GM23338 (cell line): ENCODE measurements at regions not wholly inside any gene's neighbourhood (a gene's known extent, or its start where the extent isn't known, plus 50 kb on each side); places are given as distances from the start of the nearest gene placed in this dataset.
"Not testable (repeated sequence)": the region's sequence is repeated elsewhere in the genome, so short reads cannot be mapped to it uniquely, and the experiment has no call there.

Experiments
- ATAC-seq: fragments of 200-7000 bp; cut with Tn5 transposase; 3 replicates; pipeline ENCODE4 v1.9.1; 2020
- DNase-seq: peaks from one replicate; pipeline ENCODE4 v3.0.0-alpha.2; 2015; ENCODE audit warnings: low spot score
- H2AFZ ChIP-seq: fragments of 200-600 bp; sonication (generic); 2 replicates; pipeline ENCODE4 v1.8.0; 2016; ENCODE audit warnings: antibody characterized with exemption, mild to moderate bottlenecking, moderate library complexity
- H3F3A ChIP-seq: fragments of 200-600 bp; sonication (generic); replicated peaks from 2 replicates; pipeline ENCODE4 v1.8.0; 2017; ENCODE audit warnings: antibody characterized with exemption, mixed run types, low read depth
- H3K27ac ChIP-seq: fragments of 200-600 bp; sonication (generic); 2 replicates; pipeline ENCODE4 v1.6.1; 2016; ENCODE audit warnings: low read depth
- H3K27me3 ChIP-seq: fragments of 200-600 bp; sonication (generic); 2 replicates; pipeline ENCODE4 v1.8.0; 2016; ENCODE audit warnings: mild to moderate bottlenecking, mixed run types, moderate library complexity; ENCODE audit not compliant: insufficient read depth
- H3K36me3 ChIP-seq: fragments of 200-600 bp; sonication (generic); 2 replicates; pipeline ENCODE4 v1.8.0; 2016; ENCODE audit warnings: mild to moderate bottlenecking; ENCODE audit not compliant: insufficient read depth
- H3K4me1 ChIP-seq: fragments of 200-600 bp; sonication (generic); 2 replicates; pipeline ENCODE4 v1.8.0; 2016; ENCODE audit warnings: mild to moderate bottlenecking, moderate library complexity; ENCODE audit not compliant: insufficient read depth
- H3K4me2 ChIP-seq: fragments of 200-600 bp; sonication (generic); 2 replicates; pipeline ENCODE4 v1.7.1; 2017; ENCODE audit warnings: mixed run types
- H3K4me3 ChIP-seq: fragments of 200-600 bp; sonication (generic); 2 replicates; pipeline ENCODE4 v1.6.1; 2016; ENCODE audit warnings: mixed run types
- H3K79me2 ChIP-seq: fragments of 200-600 bp; sonication (generic); replicated peaks from 2 replicates; pipeline ENCODE4 v1.8.0; 2017; ENCODE audit warnings: mild to moderate bottlenecking; ENCODE audit not compliant: insufficient read depth
- H3K9me2 ChIP-seq: fragments of 200-600 bp; sonication (generic); 2 replicates; pipeline ENCODE4 v1.8.0; 2017; ENCODE audit not compliant: insufficient read depth
- H4K20me1 ChIP-seq: fragments of 200-600 bp; sonication (generic); replicated peaks from 2 replicates; pipeline ENCODE4 v1.8.0; 2017; ENCODE audit warnings: mild to moderate bottlenecking; ENCODE audit not compliant: insufficient read depth
- H3K27ac Mint-ChIP-seq: 2 replicates; pipeline ENCODE4 v1.8.0; 2020; ENCODE audit warnings: inconsistent platforms, mild to moderate bottlenecking, moderate library complexity, mixed read lengths
- H3K27me3 Mint-ChIP-seq: 3 replicates; pipeline ENCODE4 v1.8.0; 2022; ENCODE audit warnings: low read depth, mild to moderate bottlenecking, moderate library complexity, mixed read lengths, inconsistent platforms; ENCODE audit not compliant: insufficient read depth, poor library complexity
- H3K36me3 Mint-ChIP-seq: 3 replicates; pipeline ENCODE4 v1.8.0; 2021; ENCODE audit warnings: low read depth, mild to moderate bottlenecking, inconsistent platforms, moderate library complexity, mixed read lengths
- H3K4me1 Mint-ChIP-seq: 3 replicates; pipeline ENCODE4 v1.8.0; 2020; ENCODE audit warnings: mild to moderate bottlenecking, inconsistent platforms, mixed read lengths
- H3K4me3 Mint-ChIP-seq: 3 replicates; pipeline ENCODE4 v1.8.0; 2021; ENCODE audit warnings: moderate library complexity, mild to moderate bottlenecking, inconsistent platforms, mixed read lengths
- H3K9me3 Mint-ChIP-seq: 3 replicates; pipeline ENCODE4 v1.8.0; 2020; ENCODE audit warnings: moderate library complexity, mild to moderate bottlenecking, inconsistent platforms, mixed read lengths
- EZH2phosphoT487 ChIP-seq: fragments of 200-600 bp; sonication (generic); IDR thresholded peaks from one replicate; pipeline ENCODE4 v1.8.1; 2018; ENCODE audit warnings: antibody characterized with exemption; ENCODE audit not compliant: unreplicated experiment
- NANOG ChIP-seq: IDR thresholded peaks from 2 replicates; pipeline ENCODE4 v1.6.1; 2016; ENCODE audit warnings: antibody characterized with exemption, borderline replicate concordance
- ZNF462 ChIP-seq: fragments of 250-450 bp; sonication (Bioruptor Pico); IDR thresholded peaks from 2 replicates; pipeline ENCODE4 v1.5.0; 2020; ENCODE audit warnings: mild to moderate bottlenecking, moderate library complexity

- no peak for TF ChIP-seq ZNF462 (CRISPR knock-in tag)
- TF ChIP-seq NANOG = no peak
These were observed 1162.4 kb downstream of the SLC16A7 start (continued) for GRCh38 chr12:60758224-60758623.

DNA sequence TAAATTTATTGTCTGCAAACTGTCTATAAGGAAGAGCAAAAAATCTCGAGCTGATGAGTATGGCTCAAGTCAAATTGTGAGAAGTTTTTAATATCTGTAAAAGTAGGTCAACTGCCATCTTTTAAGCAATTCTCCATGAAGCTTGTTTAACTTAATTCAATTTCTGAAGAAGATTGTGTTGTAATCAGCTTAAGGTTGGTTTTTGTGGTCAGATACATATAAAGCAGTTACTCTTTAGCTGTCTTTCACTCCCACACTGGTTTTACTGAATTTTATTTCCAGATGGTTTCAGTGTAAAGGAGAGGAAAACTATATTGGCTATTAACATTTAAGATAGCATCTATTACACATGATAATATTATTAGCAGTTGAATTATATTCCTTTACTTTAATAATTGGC lies 1165.1 kb downstream of the SLC16A7 start:
- Mint-ChIP-seq H3K27me3 (peaks cover 1% of the 10 kb centered on the region), H3K4me1 (no peaks in the 10 kb centered on the region), H3K9me3 (peaks cover 11% of the 10 kb centered on the region; the same call in 2 of the 3 replicates), H3K27ac (no peak overlapping the region), H3K4me3 (no peak overlapping the region), H3K36me3 (peaks cover 5% of the 10 kb centered on the region; the same call in 2 of the 3 replicates)
- Histone ChIP-seq H3K27ac (no peak overlapping the region), H3K36me3 (no peaks in the 10 kb centered on the region), H3F3A (no peaks in the 10 kb centered on the region), H3K4me2 (no peak overlapping the region), H3K4me3 (no peak overlapping the region), H3K4me1 (no peaks in the 10 kb centered on the region), H3K79me2 (no peaks in the 10 kb centered on the region), H2AFZ (no peak overlapping the region), H4K20me1 (no peaks in the 10 kb centered on the region), H3K27me3 (no peaks in the 10 kb centered on the region), H3K9me2 (no peaks in the 10 kb centered on the region)
- DNase-seq (no peak), ATAC-seq (no peak)
- TF ChIP-seq ZNF462 (CRISPR knock-in tag) (no peak), EZH2phosphoT487 (no peak)

DNA sequence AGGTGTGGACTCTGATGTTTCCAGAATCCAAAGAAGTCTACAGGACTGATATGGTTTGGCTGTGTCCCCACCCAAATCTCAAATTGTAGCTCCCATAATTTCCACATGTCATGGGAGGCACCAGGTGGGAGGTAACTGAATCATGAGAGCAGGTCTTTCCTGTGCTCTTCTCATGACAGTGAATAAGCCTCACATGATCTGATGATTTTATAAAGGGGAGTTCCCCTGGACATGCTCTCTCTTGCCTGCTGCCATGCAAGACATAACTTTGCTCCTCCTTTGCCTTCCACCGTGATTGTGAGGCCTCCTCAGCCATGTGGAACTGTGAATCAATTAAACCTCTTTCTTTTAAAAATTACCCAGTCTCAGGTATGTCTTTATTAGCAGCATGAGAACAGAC lies 1205.3 kb downstream of the SLC16A7 start:
- not testable (repeated sequence) for H3K4me3 ChIP-seq, H3K9me3 Mint-ChIP-seq, H3K36me3 Mint-ChIP-seq, H3K27me3 Mint-ChIP-seq, H3K79me2 ChIP-seq, H3K4me1 ChIP-seq, H3K27ac ChIP-seq, H2AFZ ChIP-seq, H3K27ac Mint-ChIP-seq, DNase-seq, H3K4me1 Mint-ChIP-seq, ATAC-seq, H3K4me3 Mint-ChIP-seq, H3K27me3 ChIP-seq, H3K9me2 ChIP-seq, H3K4me2 ChIP-seq, H3F3A ChIP-seq, H3K36me3 ChIP-seq, H4K20me1 ChIP-seq
